Islet precursor cell (in vitro differentiated cells): ENCODE measurements at regions not wholly inside any gene's neighbourhood (a gene's known extent, or its start where the extent isn't known, plus 50 kb on each side); places are given as distances from the start of the nearest gene placed in this dataset.
"Not testable (repeated sequence)": the region's sequence is repeated elsewhere in the genome, so short reads cannot be mapped to it uniquely, and the experiment has no call there.

Source experiments
- DNase-seq: peaks from one replicate; pipeline ENCODE4 v3.0.0-alpha.2; 2018

DNA sequence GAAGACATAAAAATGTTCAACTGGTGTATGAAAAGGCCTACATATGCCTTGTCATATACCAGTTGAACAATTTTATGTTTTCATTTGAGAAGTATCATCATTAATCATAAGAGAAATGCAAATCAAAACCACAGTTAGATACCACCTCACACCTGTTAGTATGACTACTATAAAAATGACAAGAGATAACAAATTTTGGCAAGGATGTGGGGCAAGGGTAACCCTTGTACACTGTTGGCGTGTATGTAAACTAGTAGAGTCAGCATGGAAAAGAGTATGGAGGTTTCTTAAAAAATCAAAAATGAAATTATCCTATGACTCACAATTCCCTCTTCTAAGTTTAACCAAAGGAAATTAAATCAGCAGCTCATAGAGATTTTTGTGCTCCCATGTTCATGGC lies 250.4 kb upstream of the ST8SIA4 start:
- DNase-seq, result no peak

DNA sequence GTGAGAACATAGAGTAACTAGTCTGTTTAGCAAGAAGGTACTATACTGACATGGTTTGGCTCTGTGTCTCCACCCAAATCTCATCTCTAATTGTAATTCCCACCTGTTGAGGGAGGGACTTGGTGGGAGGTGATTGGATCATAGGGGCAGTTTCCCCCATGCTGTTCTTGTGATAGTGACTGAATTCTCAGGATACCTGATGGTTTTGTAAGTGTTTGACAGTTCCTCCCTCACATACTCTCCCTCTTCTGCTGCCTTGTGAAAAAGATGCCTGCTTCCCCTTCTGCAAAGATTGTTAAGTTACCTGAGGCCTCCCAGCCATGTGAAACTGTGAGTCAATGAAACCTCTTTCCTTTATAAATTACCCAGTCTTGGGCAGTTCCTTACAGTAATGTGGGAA lies 240.4 kb upstream of the ST8SIA4 start:
- no peak for DNase-seq

DNA sequence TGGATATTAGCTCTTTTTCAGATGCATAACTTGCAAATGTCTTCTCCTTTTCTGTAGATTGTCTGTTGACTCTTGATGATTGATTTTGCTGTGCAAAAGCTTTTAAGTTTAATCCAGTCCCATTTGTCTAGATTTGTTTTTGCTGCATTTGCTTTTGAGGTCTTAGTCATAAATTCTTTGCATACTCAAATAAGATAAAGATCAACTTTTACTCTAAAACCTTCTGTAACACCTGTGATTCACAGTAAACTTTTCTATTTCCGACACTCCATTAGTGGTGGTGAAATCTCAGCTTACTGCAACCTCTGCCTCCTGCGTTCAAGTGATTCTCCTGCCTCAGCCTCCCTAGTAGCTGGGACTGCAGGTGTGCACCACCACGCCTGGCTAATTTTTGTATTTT lies 239.0 kb upstream of the ST8SIA4 start:
- no peak for DNase-seq

DNA sequence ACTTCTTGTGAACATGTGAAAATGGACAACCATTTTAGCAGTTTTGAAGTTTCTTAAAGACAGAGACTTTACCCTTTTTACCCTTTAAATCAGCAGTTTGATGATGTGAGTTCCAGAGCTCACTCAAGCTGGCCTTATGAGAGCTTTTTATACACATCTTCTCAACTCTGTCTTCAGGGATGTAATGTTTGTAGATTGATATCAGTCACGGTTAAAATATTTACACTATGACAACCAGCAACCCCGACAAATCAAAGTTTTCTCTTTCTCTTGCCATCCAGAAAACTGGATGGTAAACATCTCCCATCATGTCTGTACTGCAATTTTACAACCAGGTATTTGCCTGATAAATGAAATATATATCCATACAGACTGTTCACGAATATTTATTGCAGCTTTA lies 233.4 kb upstream of the ST8SIA4 start:
- DNase-seq, result no peak

DNA sequence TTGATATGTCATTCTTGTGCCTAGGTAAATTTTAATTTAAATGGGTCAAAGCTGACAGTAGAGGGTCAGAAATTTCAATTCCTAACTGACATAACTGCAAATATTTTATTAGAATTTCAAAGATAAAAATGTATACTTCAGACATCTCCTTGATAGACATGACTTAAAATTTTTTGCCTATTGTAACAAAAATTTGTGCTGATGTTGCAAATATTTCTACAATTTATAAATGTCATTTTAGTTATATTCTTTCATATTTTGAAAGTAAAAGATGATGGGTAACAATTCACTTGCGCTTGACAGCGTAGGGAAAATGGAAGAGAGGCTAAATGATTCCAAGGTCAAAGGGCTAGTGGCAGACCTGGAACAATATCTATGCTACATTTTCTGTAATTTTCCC lies 220.3 kb upstream of the ST8SIA4 start:
- DNase-seq, result no peak

GRCh38 chr5:101112645-101113044 lies 209.6 kb upstream of the ST8SIA4 start:
- DNase-seq, result no peak

- no peak for DNase-seq
These were observed 200.8 kb upstream of the ST8SIA4 start for GRCh38 chr5:101103874-101104273.

GRCh38 chr5:101102506-101102905 lies 199.4 kb upstream of the ST8SIA4 start:
- no peak for DNase-seq

- DNase-seq, result no peak
These were observed 188.8 kb upstream of the ST8SIA4 start for GRCh38 chr5:101091902-101092301.

GRCh38 chr5:101084353-101084752 lies 181.3 kb upstream of the ST8SIA4 start:
- no peak for DNase-seq

DNA sequence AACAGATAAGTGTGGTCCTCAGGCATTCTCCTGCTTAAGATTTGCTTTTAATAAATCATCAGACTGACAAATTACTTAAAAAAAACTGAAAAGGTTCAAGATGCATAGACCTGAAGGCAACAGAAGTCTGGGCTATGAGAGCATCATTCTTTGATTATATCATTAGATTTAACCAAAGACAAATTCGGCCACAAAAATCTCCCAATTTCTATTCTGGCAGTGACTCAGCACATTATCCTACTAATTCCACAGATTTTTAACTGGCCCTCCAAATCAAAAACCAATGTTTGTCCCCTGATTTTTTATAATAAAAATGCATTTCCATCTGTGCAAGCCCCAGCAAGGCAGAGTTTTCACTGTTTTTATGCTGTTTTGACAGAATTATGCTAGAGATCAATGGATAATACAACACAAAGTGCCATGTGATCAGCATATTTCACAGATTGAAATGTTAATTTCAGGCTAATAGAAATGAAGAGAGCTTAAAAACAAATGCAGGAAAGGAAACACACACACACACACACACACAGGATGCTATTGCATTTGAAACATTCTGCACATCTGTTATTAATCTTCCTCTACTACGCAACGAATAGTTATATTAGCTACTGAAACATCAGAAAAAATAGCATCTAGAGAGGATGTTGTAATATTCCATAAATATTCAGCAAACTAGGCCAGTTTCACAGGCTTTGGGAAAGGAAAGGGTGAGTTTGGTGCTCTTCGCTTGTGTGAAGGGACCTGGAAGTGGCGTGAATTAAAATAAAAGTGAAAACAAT lies 177.6 kb upstream of the ST8SIA4 start:
- DNase-seq, result no peak

DNA sequence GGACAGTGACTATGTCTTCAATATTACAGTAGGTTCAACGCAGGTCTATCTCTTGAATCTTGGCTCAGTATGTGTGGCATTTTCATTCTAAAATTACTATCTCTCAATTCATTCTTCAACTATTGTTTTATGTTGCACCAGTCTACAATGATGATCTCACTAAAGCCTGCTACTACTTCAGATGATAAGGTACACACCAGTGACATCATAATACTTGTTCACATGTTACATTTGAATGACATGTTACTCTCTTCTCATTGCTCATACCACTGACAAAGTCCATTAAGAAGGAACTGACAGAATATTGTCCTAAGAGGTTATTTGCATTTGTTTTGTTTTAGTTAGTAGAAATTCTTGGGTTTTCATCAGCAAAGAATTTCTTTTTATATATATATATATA lies 165.2 kb upstream of the ST8SIA4 start:
- DNase-seq, result no peak

DNA sequence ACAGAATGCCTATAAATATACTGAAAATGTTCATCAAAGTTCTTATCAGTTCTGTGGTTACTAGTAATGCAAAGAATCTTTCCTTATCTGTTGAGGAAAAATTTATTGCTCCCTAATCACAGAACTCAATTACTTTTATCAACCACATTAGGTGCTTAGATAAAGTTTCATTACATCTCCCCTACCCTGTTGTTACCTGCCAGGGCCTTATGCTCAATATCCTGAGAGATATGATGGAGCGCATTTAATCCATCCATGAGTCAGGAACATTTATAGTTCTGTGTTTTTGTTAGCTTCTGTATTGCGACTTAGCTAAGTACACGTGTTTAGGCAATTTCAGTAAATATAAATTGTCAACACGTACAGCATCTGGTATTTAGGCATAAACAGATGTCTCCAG lies 164.3 kb upstream of the ST8SIA4 start:
- DNase-seq, result no peak

DNA sequence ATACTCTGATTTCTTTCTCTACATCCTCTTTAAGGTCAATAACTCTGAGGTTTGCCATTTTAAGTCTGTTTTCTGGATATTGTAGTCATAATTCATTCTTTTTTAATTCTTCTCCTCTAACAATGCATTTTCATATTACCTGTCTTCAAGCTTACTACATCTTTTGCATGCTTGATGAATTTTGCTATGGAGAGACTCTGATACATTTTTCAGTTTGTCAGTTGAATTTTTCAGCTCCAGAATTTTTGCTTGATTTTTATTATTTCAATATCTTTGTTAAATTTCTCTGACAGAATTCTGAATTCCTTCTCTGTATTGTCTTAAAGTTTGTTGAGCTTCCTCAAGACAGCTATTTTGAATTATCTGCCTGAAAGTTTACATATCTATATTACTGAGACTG lies 159.8 kb upstream of the ST8SIA4 start:
- no peak for DNase-seq

- no peak for DNase-seq
These were observed 144.1 kb upstream of the ST8SIA4 start for GRCh38 chr5:101047181-101047580.

GRCh38 chr5:101045689-101046088 lies 142.6 kb upstream of the ST8SIA4 start:
- no peak for DNase-seq

DNA sequence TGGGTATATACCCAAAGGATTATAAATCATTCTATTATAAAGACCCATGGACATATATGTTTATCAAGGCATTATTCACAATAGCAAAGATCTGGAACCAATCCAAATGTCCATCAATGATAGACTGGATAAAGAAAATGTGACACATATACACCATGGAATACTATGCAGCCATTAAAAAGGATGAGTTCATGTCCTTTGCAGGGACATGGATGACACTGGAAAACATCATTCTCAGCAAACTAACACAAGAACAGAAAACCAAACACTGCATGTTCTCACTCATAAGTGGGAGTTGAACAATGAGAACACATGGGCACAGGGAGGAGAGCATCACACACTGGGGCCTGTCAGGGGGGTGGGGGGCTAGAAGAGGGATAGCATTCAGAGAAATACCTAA lies 136.9 kb upstream of the ST8SIA4 start:
- DNase-seq, result not testable (repeated sequence)

- DNase-seq, result no peak
These were observed 133.7 kb upstream of the ST8SIA4 start for GRCh38 chr5:101036778-101037177.

- DNase-seq, result no peak
These were observed 132.3 kb upstream of the ST8SIA4 start for GRCh38 chr5:101035425-101035824.

DNA sequence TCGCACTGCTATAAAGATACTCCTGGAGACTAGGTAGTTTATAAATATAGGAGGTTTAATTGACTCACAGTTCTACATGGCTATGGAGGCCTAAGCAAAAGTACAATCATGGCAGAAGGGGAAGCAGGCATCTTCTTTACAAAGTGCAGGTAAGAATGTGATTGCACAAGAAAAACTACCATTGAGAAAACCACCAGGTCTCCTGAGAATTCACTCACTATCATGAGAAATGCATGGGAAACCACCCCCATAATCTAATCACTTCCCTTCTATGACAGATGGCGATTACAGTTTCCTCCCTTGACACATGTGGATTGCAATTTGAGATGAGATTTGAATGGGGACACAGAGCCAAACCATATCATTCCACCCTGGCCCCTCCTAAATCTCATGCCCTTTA lies 121.2 kb upstream of the ST8SIA4 start:
- no peak for DNase-seq

DNA sequence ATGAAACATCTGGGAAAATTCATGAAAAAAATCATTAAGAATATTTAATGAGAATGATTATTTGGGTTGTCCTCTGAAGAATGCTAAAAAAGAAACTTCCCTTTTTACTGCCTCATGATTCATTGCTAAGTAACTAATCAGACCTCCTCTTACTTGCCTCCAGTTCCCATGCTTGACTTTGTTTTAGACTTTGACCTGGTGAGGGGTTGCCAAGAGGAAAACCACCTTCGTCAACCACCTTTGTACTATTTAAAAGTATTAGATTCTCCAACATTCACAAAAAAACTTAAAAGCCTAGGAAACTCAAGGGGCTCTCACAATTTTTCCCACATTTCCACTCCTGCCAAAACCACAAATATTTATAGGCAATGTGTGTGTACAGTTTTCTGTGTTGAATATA lies 115.2 kb upstream of the ST8SIA4 start:
- no peak for DNase-seq

GRCh38 chr5:101012880-101013279 lies 109.8 kb upstream of the ST8SIA4 start:
- DNase-seq, result no peak

DNA sequence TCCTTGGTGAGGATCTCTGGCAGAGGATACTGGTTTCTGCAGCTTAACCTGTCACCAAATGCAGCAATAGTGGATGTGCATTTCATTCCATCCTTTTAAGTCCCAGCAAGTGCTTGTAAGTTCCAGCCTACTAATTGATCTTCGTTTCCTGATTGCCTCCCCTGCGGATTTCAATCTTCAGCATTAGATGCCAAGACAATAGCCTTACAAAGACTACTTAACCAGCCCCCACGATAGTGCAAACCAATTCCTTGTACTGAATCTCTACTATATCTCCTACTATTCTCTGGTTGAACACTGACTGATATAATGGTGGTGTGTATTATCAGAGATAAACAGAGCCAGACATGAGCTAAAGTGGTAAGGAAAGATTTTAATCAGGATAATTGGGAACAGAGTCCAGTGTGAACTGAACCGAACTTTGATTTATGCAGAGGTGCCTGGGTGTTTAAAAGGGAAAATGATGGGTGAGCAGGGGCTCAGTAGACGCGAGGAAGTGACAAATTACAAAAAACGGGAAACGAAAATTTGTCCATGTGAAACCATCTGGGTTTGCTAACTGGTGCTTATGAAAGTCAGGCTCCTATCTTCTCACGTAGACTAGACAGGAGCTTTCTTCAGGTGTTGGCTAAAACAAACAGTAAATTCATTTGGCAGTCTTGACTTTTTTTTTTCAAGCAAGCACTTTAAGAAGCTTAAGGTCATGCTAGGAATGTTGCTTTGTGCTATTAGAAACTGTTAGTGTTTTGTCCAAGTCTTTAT lies 106.9 kb upstream of the ST8SIA4 start:
- no peak for DNase-seq

GRCh38 chr5:100992354-100992753 lies 89.3 kb upstream of the ST8SIA4 start:
- DNase-seq, result no peak

DNA sequence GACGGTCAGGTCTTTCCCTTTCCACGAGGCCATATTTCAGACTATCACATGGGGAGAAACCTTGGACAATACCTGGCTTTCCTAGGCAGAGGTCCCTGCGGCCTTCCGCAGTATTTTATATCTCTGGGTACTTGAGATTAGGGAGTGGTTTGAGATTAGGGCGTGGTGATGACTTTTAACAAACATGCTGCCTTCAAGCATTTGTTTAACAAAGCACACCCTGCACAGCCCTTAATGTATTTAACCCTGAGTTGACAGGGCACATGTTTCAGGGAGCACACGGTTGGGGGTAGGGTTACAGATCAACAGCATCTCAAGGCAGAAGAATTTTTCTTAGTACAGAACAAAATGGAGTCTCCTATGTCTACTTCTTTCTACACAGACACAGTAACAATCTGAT lies 80.5 kb upstream of the ST8SIA4 start:
- DNase-seq, result not testable (repeated sequence)
